ENCODE measurements at regions not wholly inside any gene's neighbourhood (a gene's known extent, or its start where the extent isn't known, plus 50 kb on each side); places are given as distances from the start of the nearest gene placed in this dataset.

GRCh38 chr11:115939731-115940421 lies 435.7 kb upstream of the CADM1 start:
- H3K36me3 ChIP-seq (ENCODE audit: insufficient read depth in 1 of 2, low read depth in 1 of 2): no peaks in the 10 kb centered on the region
- peaks cover 0 to 11% (median 5%) of the 10 kb centered on the region in 3 donors for H3K27me3 ChIP-seq (ENCODE audit: insufficient read depth in 3 of 3, low read length in 2 of 3)
- ATAC-seq: no peak
- H3K4me3 ChIP-seq: no peak overlapping the region
- H3K9me3 ChIP-seq: no peaks in the 10 kb centered on the region
- H3K27ac ChIP-seq: no peak overlapping the region
- 68 to 77% (median 70%) methylated on average over 7 of the region's 7 CpGs for WGBS, 3 donors
- no peaks in the 10 kb centered on the region for H3K4me1 ChIP-seq
- TF ChIP-seq, protein P1, sequence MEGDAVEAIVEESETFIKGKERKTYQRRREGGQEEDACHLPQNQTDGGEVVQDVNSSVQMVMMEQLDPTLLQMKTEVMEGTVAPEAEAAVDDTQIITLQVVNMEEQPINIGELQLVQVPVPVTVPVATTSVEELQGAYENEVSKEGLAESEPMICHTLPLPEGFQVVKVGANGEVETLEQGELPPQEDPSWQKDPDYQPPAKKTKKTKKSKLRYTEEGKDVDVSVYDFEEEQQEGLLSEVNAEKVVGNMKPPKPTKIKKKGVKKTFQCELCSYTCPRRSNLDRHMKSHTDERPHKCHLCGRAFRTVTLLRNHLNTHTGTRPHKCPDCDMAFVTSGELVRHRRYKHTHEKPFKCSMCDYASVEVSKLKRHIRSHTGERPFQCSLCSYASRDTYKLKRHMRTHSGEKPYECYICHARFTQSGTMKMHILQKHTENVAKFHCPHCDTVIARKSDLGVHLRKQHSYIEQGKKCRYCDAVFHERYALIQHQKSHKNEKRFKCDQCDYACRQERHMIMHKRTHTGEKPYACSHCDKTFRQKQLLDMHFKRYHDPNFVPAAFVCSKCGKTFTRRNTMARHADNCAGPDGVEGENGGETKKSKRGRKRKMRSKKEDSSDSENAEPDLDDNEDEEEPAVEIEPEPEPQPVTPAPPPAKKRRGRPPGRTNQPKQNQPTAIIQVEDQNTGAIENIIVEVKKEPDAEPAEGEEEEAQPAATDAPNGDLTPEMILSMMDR (IDR thresholded peaks at IDR 0.05): no peak
- no peak for DNase-seq
- intact Hi-C loops (cut with DNase I): no loop called here

DNA sequence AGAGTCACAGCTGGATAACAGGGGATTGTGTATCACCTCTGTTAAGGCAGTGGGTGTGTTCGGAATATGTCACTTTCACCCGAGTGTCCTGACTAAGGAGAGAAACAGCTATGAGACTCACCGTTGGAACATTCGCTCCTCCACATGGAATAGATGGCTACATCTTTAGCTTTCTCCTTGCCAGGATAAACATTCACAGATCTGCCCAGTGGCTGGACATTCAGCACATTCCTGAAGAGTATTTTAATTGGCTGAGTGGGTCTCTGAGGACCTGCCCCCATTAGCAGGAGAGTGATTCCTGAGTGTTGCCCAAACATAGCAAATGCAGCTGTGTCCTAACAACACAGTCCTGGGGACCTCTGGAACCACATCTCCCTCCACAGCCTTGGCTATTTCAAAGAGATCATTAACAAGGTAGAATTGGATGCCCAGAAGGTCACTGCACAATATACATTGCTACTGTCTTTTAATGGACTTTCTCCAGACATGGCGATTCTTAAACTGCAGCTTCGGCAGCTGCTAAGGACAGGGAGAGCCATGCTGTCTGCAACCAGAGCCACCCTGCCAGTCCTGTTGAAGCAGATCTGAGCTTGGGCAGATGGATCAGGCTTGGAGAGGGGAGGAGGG lies 435.0 kb upstream of the CADM1 start:
- H3K27ac ChIP-seq: no peak overlapping the region

DNA sequence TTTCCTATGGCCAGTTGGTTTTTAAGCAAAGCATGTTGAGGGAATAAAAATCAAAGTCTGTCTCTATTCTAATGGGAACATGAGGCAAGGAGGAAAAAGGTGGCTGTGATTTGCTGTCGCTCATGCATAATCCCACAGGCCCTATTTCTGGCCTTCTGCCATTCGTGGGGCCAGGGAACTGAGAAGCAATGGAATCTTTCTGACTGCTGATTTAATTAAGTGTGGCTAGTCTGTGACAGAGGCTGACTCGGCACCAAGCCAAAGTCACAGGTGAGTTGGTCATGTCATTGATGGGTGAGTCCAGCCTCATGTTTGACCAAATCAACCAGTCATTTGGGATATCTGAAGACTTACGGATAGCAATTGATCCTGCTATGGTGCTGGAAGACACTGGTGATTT lies 429.3 kb upstream of the CADM1 start:
- Histone ChIP-seq H3K27me3 (ENCODE audit: insufficient read depth in 3 of 3, low read length in 2 of 3) (peaks cover 0 to 3% (median 0%) of the 10 kb centered on the region in 3 donors), H3K9me3 (no peaks in the 10 kb centered on the region), H3K4me1 (no peaks in the 10 kb centered on the region), H3K27ac (no peak overlapping the region), H3K4me3 (no peak overlapping the region), H3K36me3 (ENCODE audit: insufficient read depth in 1 of 2, low read depth in 1 of 2) (no peaks in the 10 kb centered on the region)
- intact Hi-C loops (cut with DNase I): no loop called here
- TF ChIP-seq, protein P1 (IDR thresholded peaks at IDR 0.05): no peak
- ATAC-seq (no peak), DNase-seq (no peak)
- WGBS, 3 donors: 58 to 69% (median 61%) methylated on average over 4 of the region's 4 CpGs

More for the DNA sequence above, 435.0 kb upstream of the CADM1 start:
- no peak for DNase-seq
- no peaks in the 10 kb centered on the region for H3K4me1 ChIP-seq
- no peak overlapping the region for H3K4me3 ChIP-seq
- H3K9me3 ChIP-seq: no peaks in the 10 kb centered on the region
- H3K36me3 ChIP-seq (ENCODE audit: insufficient read depth in 1 of 2, low read depth in 1 of 2): no peaks in the 10 kb centered on the region
- ATAC-seq: peak in 1 of 4 donors; percentile 37
- TF ChIP-seq, protein P1 (IDR thresholded peaks at IDR 0.05): no peak
- H3K27me3 ChIP-seq (ENCODE audit: insufficient read depth in 3 of 3, low read length in 2 of 3): peaks cover 0 to 11% (median 5%) of the 10 kb centered on the region in 3 donors
- intact Hi-C loops (cut with DNase I): no loop called here
- 22 to 27% (median 24%) methylated on average over 6 of the region's 6 CpGs for WGBS, 3 donors

DNA sequence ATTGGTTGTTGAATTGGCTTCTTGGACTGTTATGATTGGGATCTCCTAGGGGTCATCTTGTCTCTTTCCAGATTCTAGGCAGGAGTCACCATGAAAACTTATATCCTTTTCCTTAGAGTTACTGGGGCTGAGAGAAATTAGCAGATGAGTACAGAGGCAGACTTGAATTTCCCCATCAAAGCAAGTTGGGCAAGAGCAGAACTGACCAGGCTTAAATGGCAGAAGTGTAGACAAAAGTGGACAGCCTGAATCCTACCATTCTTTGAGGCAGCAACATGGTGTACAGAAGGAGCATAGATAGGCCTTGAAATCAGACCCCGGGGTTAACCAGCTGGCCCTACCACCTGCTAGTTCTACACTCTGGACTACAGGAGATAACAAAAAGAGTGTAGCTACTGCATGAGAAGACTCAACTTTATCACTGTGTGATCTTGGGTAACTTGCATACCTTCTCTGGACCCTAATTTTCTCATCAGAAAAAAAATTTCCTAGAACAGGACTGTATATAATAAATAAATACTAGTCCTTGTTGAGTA lies 427.4 kb upstream of the CADM1 start:
- Histone ChIP-seq H3K27me3 (ENCODE audit: insufficient read depth in 3 of 3, low read length in 2 of 3) (peaks cover 0 to 3% (median 0%) of the 10 kb centered on the region in 3 donors), H3K36me3 (ENCODE audit: insufficient read depth in 1 of 2, low read depth in 1 of 2) (no peaks in the 10 kb centered on the region), H3K9me3 (no peaks in the 10 kb centered on the region), H3K4me3 (no peak overlapping the region), H3K4me1 (no peaks in the 10 kb centered on the region), H3K27ac (no peak overlapping the region)
- DNase-seq: no peak
- TF ChIP-seq, protein P1 (IDR thresholded peaks at IDR 0.05): no peak
- intact Hi-C loops (cut with DNase I): no loop called here
- no peak for ATAC-seq
- 72 to 92% (median 90%) methylated on average over 1 of the region's 1 CpG for WGBS, 3 donors
